Urothelium cell line (cell line): ENCODE measurements at regions not wholly inside any gene's neighbourhood (a gene's known extent, or its start where the extent isn't known, plus 50 kb on each side); places are given as distances from the start of the nearest gene placed in this dataset.

Experiments
- DNase-seq: peaks from one replicate; pipeline ENCODE4 v3.0.0; 2011; ENCODE audit warnings: low spot score, mixed read lengths
- FAIRE-seq: peaks from 2 replicates; lab custom pipeline; 2011; peaks lifted over from hg19 to GRCh38; lab: Jason Lieb, UNC

GRCh38 chr4:182113779-182114178 is 129.4 kb upstream of the TENM3 start:
- FAIRE-seq (no peak), DNase-seq (no peak)

- DNase-seq: no peak
- no peak for FAIRE-seq
Observed at GRCh38 chr4:182124359-182124758, 118.8 kb upstream of the TENM3 start.

DNA sequence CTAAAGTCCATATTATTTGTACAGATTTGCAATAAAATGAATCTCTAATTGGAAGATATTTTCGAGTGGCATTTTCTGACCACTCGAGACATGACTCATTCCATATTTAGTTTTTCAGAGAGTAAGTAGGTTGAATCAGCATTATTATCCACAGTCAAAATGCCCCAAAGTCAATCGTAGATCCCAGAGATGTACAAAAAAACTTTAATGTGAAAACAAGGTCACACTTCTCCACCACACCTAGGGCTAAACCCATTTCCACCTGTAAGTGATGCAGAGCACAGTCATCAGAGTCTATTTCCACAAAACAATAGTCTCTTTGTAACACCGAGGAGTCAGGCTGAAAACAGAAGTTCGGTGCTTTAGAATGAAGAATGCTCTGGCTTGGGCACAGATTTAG is 117.1 kb upstream of the TENM3 start:
- no peak for FAIRE-seq
- DNase-seq: peak; percentile 48

GRCh38 chr4:182126603-182127002 is 116.6 kb upstream of the TENM3 start:
- DNase-seq (peak; percentile 28), FAIRE-seq (no peak)

- DNase-seq (no peak), FAIRE-seq (no peak)
Observed at GRCh38 chr4:182133033-182133432, 110.2 kb upstream of the TENM3 start.

DNA sequence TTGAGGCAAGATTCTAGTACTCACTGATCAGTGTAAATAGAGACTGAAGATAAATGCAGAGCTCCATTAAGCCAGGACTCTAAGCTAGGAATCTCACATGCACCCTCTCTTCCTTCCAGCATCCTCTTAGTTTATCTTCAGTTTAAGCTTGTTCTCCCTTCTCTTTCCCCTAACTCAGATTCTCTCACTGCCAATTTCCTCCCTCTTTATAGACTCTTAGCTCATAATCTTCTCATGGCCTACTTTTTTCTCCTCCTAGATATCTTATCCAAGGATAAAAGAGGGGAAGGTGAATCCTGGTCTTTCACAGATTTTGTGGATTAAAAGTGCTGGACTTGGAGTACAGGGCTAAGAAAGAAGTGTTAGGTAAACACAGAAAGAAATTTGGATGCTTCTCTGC is 108.9 kb upstream of the TENM3 start:
- no peak for FAIRE-seq
- no peak for DNase-seq

DNA sequence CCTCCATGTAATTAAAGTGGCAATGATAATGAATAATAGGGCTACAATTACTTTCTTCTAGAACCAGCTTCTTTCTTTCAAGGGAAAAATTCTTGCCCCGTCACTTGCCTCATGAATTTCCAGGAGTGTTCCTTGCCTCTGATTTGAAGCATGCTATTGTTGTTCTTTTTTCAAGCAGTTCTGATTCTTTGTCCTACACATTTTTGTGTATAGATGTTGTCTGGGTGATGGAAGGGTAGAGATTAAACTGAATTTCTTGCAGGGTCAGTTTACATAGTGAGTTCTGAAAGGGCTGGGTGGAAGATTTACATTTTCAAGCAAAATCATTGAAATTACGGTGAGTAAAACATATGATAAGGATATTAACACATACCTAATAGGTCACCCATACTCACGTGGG is 107.0 kb upstream of the TENM3 start:
- no peak for FAIRE-seq

DNA sequence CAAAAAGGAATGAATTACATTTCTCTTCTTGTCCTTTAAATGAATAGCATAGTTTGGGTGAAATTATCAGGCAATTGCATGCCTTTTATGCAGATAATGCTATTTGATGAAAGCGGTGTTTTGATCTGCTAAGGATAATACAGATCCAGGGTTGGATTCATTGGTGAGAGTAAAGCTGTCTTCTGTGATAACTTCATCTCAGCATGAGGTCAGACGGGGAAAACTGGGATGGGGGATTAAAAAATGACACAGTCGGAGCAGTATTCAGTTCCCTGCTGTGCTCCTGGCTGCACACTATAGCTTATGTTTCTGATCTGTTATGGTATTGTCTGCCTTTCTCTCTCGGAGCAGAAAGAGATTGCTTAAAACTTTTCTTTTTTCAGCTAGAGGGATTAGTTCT is 105.9 kb upstream of the TENM3 start:
- DNase-seq: no peak

More for the DNA sequence above, 107.0 kb upstream of the TENM3 start:
- DNase-seq: no peak

DNA sequence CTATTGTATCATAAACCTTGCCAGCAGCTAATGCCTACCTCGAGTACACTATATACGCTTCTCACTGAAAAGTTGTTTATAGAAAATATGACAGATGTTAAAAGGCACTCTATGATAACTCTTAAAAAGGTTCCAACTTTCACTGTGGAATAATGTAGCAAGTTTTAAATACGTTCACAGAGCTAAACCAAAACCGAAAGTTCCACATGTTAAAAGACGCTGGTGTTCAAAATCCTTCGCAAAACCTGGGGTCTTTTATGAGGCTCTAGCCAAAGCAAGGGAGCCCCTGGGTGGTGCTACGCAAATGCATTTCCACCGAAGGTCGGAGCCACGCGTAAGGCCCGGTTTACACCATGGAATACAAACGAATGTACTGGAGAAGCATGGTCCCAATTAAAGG is 103.7 kb upstream of the TENM3 start:
- no peak for DNase-seq

More for the DNA sequence above, 105.9 kb upstream of the TENM3 start:
- no peak for FAIRE-seq

DNA sequence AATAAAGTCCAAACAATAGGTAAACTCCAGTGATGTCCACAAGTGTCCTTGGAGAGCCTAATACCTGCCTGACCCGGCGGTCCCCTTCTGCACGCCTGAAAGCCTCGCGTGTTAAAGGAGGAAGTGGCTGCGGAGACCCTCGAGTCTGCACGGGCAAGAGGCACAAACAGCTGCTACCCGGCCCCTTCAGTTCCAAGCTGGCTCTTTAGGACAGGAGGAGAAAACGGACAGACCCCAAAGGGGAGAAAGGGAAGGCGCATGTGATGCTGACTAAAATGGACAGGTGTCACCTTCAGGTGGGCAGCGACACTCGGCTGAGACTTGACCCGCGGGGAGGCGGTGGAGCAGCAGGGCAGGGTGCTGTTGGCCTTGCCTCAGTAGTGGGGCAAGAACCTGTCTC is 102.7 kb upstream of the TENM3 start:
- FAIRE-seq (no peak), DNase-seq (no peak)

More for the DNA sequence above, 103.7 kb upstream of the TENM3 start:
- no peak for FAIRE-seq

DNA sequence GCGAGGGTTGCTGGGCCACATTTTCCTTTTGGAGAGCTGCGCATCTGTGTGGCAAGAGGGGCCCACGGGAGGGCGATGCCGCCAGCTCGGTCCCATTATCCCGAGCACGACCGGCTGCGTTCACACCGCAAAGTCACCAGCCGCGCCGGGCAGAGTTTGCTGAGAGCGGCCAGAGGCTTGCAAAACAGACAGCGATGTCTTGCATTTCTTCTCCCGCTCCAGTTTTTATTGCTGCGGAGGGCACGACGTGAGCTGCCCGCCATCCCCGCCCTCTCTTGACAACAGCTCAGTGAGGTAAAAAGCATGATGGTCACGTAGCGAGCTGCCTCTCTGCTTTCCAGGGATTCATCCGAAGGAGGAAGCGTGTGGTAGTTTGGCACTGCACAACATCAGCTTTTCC is 102.1 kb upstream of the TENM3 start:
- FAIRE-seq (no peak), DNase-seq (no peak)

- DNase-seq (peak; percentile 45), FAIRE-seq (no peak)
Observed at GRCh38 chr4:182142176-182143085, 100.8 kb upstream of the TENM3 start.

DNA sequence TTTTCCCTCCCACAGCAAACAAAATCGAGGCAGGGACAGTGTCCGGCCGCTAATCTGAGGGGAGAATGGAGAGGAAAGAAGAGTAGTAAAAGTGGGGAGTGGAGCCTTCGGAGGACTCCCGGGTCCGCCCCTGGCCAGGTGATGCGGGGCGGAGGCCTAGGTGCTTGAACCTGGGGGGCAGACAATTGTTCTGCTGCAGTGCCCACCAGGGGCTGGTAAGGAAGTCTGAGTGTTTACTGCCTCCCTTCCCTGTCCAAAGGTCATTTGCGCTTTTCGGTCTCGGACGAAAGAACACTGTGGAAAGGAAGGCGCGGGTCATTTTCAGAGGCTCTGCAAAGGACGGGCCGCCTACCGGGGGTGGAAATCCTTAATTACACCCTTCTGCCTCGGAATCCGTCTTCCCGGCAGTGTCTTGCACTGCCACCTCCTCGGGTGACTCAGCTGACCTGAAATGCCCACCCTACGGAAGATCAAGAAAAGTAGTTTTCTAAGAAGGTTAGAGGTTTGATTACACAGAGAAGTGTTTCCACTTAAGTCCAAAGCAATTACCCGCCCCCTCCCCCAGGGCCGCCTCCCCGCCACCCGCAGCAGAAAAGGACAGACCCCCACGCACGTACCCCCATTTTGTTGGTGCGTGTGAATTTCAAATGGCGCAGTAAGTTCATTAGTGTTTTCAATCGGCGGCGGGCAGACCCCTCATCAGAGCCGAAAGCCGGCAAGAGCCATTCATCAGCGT is 99.9 kb upstream of the TENM3 start:
- peak; percentile 27 for DNase-seq
- FAIRE-seq: no peak

- FAIRE-seq (no peak), DNase-seq (peak; percentile 69)
Observed at GRCh38 chr4:182143822-182144625, 99.2 kb upstream of the TENM3 start.

DNA sequence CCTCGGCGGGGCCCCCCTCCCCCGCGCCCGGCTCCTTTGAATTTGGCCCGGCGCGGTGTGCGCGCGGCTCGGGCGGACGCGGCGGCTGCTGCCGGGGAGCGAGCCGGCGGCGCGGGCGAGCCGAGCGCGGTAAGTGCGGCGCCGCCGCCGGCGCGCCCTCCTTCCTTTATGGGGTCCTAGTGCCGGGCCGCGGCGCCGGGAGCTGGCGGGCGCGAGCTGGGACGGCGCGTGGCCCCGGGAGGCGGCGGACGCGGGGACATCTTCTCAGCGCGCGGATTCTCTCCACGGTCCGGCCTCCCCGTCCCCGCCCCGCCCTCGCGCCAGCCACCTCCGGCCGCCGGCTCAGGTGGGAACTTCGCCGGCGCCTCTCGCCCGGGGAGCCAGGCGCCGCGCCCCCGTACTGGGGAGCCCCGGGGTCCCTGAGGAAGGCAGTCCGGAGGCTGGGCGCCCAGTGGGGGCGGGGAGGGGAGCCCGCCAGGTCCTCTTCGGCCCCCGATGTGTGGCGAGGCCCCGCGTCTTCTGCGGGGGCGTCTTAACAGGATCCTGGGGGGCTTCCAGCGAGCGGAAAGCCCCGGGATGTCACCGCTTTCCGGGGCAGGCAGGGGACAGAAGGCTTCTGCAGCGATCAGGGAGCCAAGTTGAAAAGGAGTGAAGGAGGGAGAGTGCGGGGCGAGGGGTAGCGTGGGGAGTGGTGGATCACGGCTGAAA is 98.4 kb upstream of the TENM3 start:
- DNase-seq: peak; percentile 54
- no peak for FAIRE-seq

- no peak for FAIRE-seq
- DNase-seq: peak; percentile 9
Observed at GRCh38 chr4:182145334-182145905, 97.8 kb upstream of the TENM3 start.

DNA sequence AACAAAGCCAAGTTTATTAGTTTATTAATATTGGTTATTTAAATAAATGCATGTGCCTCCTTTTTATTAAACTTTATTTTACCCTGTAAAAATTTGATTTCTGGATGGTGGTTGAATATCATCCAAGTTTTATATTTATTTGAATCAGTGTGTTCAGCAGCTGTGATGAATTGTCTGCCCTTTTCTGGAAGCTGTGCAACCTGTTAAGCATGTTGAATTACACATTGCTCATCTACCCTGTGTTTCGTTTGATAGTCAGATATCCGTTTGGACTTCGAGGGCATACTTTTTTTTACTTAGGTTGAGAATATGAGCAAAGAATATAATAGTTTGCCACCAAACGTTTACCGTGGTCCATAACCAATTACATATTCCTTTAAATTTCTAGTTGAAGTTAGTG is 95.8 kb upstream of the TENM3 start:
- FAIRE-seq (no peak), DNase-seq (no peak)

- no peak for DNase-seq
- no peak for FAIRE-seq
Observed at GRCh38 chr4:182150645-182151044, 92.6 kb upstream of the TENM3 start.

DNA sequence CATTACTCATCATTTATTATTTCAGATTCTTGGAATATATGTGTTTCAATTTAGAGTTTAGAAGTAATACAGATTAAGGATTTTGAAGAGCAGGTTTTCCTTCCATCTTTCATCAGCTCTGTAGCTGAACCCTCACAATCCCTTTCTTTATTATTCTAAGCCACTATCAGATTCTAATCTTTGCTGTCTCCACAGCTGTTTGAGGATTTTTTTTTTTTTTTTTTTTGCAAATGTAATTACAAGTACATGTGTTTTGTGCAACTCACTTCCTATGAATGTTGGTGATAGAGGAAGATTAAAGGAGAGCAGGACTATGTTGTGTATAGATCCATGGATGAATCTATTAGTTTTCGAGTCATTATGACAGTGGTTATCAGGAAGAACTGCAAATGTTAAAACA is 87.4 kb upstream of the TENM3 start:
- FAIRE-seq (no peak), DNase-seq (no peak)

DNA sequence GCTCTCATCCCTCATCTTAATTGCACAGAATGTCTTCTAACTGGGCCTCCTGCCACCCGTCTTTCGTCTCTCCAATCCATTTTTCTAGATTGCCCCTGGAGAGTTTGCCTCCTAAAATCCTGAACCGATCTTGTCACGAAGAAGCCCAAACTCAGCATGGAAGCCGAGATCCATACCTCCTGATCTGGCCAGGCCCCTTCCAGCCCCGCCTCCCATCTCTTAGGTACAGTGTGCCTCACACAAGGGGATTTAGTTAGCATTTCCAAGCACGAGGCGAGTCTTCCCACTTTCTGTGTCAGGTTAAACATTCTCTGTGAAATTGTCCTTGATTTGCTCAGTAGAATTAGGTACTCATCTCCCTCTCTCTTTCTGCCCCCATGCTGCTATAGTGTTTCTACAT is 80.0 kb upstream of the TENM3 start:
- no peak for FAIRE-seq
- no peak for DNase-seq
